Hepatocyte (in vitro differentiated cells): ENCODE measurements at regions not wholly inside any gene's neighbourhood (a gene's known extent, or its start where the extent isn't known, plus 50 kb on each side); places are given as distances from the start of the nearest gene placed in this dataset.

Experiments
- DNase-seq: peaks from one replicate; pipeline ENCODE4 v3.0.0-alpha.2; 2016; ENCODE audit warnings: low spot score
- H2AFZ ChIP-seq: fragments of 200-600 bp; sonication (generic); 2 replicates; pipeline ENCODE4 v1.6.0; 2016; ENCODE audit warnings: antibody characterized with exemption, mild to moderate bottlenecking
- H3K27ac ChIP-seq: fragments of 200-600 bp; sonication (generic); 2 replicates; pipeline ENCODE4 v1.5.1; 2016; ENCODE audit warnings: mild to moderate bottlenecking
- H3K27me3 ChIP-seq: fragments of 200-600 bp; sonication (generic); 2 replicates; pipeline ENCODE4 v1.6.1; 2016
- H3K36me3 ChIP-seq: fragments of 200-600 bp; sonication (generic); replicated peaks from 2 replicates; pipeline ENCODE4 v1.5.1; 2016; ENCODE audit warnings: low read depth; ENCODE audit not compliant: insufficient read depth
- H3K4me1 ChIP-seq: fragments of 200-600 bp; sonication (generic); 2 replicates; pipeline ENCODE4 v1.5.1; 2016; ENCODE audit warnings: mild to moderate bottlenecking, moderate library complexity; ENCODE audit not compliant: insufficient read depth
- H3K4me2 ChIP-seq: fragments of 200-600 bp; sonication (generic); 2 replicates; pipeline ENCODE4 v1.6.0; 2016
- H3K4me3 ChIP-seq: fragments of 200-600 bp; sonication (generic); 2 replicates; pipeline ENCODE4 v1.5.1; 2016; ENCODE audit warnings: mild to moderate bottlenecking
- H3K79me2 ChIP-seq: fragments of 200-600 bp; sonication (generic); 2 replicates; pipeline ENCODE4 v1.6.0; 2017; ENCODE audit warnings: mild to moderate bottlenecking
- H3K9me2 ChIP-seq: fragments of 200-600 bp; sonication (generic); replicated peaks from 2 replicates; pipeline ENCODE4 v1.6.0; 2017; ENCODE audit warnings: mild to moderate bottlenecking; ENCODE audit not compliant: insufficient read depth
- H3K9me3 ChIP-seq: fragments of 200-600 bp; sonication (generic); 2 replicates; pipeline ENCODE4 v1.5.1; 2016; ENCODE audit warnings: low read depth, mild to moderate bottlenecking
- H4K20me1 ChIP-seq: fragments of 200-600 bp; sonication (generic); 2 replicates; pipeline ENCODE4 v1.6.0; 2016; ENCODE audit warnings: mild to moderate bottlenecking; ENCODE audit not compliant: insufficient read depth, poor library complexity, severe bottlenecking
- EZH2 ChIP-seq: fragments of 200-600 bp; sonication (generic); IDR thresholded peaks from 2 replicates; pipeline ENCODE4 v1.6.1; 2016; ENCODE audit warnings: antibody characterized with exemption, mild to moderate bottlenecking, borderline replicate concordance
- EZH2phosphoT487 ChIP-seq: fragments of 200-600 bp; sonication (generic); IDR thresholded peaks from one replicate; pipeline ENCODE4 v1.6.1; 2018; ENCODE audit warnings: antibody characterized with exemption, mild to moderate bottlenecking, low read depth, moderate library complexity; ENCODE audit not compliant: unreplicated experiment, severe bottlenecking
- WGBS: methylation state at CpG from one replicate; pipeline ENCODE4 v1.1.6; 2016; ENCODE audit warnings: low lambda C conversion rate; ENCODE audit errors: missing lambda C conversion rate; 5-methylcytosine and 5-hydroxymethylcytosine counted together
- TF ChIP-seq, protein P1 (sequence below): fragments of 200-600 bp; sonication (generic); IDR thresholded peaks from 2 replicates; pipeline ENCODE4 v1.5.1; 2016; ENCODE audit warnings: antibody characterized with exemption, mild to moderate bottlenecking; ENCODE audit not compliant: poor library complexity

DNA sequence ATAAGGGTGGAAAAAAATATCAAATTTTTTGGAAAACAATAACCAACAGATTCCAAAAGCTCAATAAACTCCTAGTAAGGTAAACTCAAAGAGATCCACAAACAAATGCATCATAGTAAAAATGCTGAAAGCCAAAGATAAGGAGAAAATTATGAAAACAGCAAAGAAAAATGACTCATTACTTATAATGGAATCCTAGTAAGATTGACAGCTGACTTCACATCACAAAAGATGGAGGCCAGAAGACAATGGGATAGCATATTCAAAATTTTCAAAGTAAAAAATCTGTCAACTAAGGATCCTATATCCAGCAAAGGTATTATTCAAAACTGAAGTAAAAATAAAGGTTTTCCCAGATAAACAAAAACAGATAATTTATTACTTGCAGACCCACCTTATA lies 183.4 kb upstream of the VIPR2 start:
- Histone ChIP-seq H3K9me2 (no peaks in the 10 kb centered on the region), H3K4me3 (no peak overlapping the region), H3K4me2 (no peak overlapping the region), H3K4me1 (no peaks in the 10 kb centered on the region), H3K79me2 (no peaks in the 10 kb centered on the region), H3K9me3 (peaks cover 10% of the 10 kb centered on the region), H3K27me3 (no peaks in the 10 kb centered on the region), H4K20me1 (no peaks in the 10 kb centered on the region), H2AFZ (no peak overlapping the region), H3K36me3 (no peaks in the 10 kb centered on the region), H3K27ac (no peak overlapping the region)
- DNase-seq = no peak
- TF ChIP-seq EZH2phosphoT487 (no peak), EZH2 (no peak)
- TF ChIP-seq, protein P1, sequence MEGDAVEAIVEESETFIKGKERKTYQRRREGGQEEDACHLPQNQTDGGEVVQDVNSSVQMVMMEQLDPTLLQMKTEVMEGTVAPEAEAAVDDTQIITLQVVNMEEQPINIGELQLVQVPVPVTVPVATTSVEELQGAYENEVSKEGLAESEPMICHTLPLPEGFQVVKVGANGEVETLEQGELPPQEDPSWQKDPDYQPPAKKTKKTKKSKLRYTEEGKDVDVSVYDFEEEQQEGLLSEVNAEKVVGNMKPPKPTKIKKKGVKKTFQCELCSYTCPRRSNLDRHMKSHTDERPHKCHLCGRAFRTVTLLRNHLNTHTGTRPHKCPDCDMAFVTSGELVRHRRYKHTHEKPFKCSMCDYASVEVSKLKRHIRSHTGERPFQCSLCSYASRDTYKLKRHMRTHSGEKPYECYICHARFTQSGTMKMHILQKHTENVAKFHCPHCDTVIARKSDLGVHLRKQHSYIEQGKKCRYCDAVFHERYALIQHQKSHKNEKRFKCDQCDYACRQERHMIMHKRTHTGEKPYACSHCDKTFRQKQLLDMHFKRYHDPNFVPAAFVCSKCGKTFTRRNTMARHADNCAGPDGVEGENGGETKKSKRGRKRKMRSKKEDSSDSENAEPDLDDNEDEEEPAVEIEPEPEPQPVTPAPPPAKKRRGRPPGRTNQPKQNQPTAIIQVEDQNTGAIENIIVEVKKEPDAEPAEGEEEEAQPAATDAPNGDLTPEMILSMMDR = no peak

GRCh38 chr7:159323359-159323758 lies 178.7 kb upstream of the VIPR2 start:
- Histone ChIP-seq H3K27me3 (no peaks in the 10 kb centered on the region), H4K20me1 (no peaks in the 10 kb centered on the region), H2AFZ (no peak overlapping the region), H3K27ac (no peak overlapping the region), H3K9me3 (peaks cover 10% of the 10 kb centered on the region), H3K79me2 (no peaks in the 10 kb centered on the region), H3K4me2 (no peak overlapping the region), H3K4me1 (peaks cover 5% of the 10 kb centered on the region), H3K36me3 (no peaks in the 10 kb centered on the region), H3K4me3 (no peak overlapping the region), H3K9me2 (no peaks in the 10 kb centered on the region)
- DNase-seq = no peak
- WGBS = 93% methylated on average over 4 of the region's 4 CpGs
- TF ChIP-seq EZH2phosphoT487 (no peak), EZH2 (no peak)
- TF ChIP-seq, protein P1 = no peak

DNA sequence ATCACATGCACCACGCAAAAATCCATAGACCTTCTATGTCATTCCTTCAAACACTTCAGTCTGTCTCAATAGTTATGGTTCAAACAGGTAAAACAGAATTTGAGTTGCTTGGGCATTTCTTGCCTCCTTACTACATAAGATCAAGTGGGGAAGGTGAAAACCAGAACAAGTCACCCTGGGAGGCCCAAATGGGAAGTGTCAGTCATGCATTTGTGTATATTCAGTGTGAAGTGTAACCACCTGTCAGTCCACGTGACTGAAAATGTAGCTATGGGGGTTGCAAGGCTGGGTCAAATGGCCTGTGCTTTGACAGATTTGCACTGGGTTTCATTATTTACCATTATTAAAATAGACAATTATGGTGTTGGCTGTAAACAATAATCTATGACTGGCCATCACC lies 176.6 kb upstream of the VIPR2 start:
- H3K9me3 ChIP-seq = no peaks in the 10 kb centered on the region
- no peaks in the 10 kb centered on the region for H3K27me3 ChIP-seq
- WGBS = 79% methylated on average over 2 of the region's 2 CpGs
- H4K20me1 ChIP-seq = no peaks in the 10 kb centered on the region
- peaks cover 5% of the 10 kb centered on the region for H3K4me1 ChIP-seq
- H3K36me3 ChIP-seq = no peaks in the 10 kb centered on the region
- DNase-seq = no peak
- TF ChIP-seq, protein P1 = no peak
- TF ChIP-seq EZH2 = no peak
- TF ChIP-seq EZH2phosphoT487 = no peak
- H3K4me3 ChIP-seq = no peak overlapping the region
- H3K9me2 ChIP-seq = no peaks in the 10 kb centered on the region
- H3K27ac ChIP-seq = no peak overlapping the region
- no peak overlapping the region for H2AFZ ChIP-seq
- H3K4me2 ChIP-seq = no peak overlapping the region
- no peaks in the 10 kb centered on the region for H3K79me2 ChIP-seq

- Histone ChIP-seq H3K36me3 (no peaks in the 10 kb centered on the region), H3K27ac (no peak overlapping the region), H3K79me2 (no peaks in the 10 kb centered on the region), H3K9me3 (no peaks in the 10 kb centered on the region), H3K4me1 (peaks cover 5% of the 10 kb centered on the region), H3K4me2 (no peak overlapping the region), H3K27me3 (no peaks in the 10 kb centered on the region), H4K20me1 (no peaks in the 10 kb centered on the region), H3K9me2 (no peaks in the 10 kb centered on the region), H2AFZ (no peak overlapping the region), H3K4me3 (no peak overlapping the region)
- WGBS = 61% methylated on average over 4 of the region's 4 CpGs
- TF ChIP-seq, protein P1 = no peak
- TF ChIP-seq EZH2phosphoT487 (no peak), EZH2 (no peak)
- DNase-seq = no peak
Measured at GRCh38 chr7:159318682-159319351, 174.2 kb upstream of the VIPR2 start.
